Ovary (tissue), 3 donors: ENCODE measurements at regions not wholly inside any gene's neighbourhood (a gene's known extent, or its start where the extent isn't known, plus 50 kb on each side); places are given as distances from the start of the nearest gene placed in this dataset.

Experiments
- CTCF ChIP-seq, 3 donors: fragments of 450-650 bp in 2 of 3; fragments of 200-600 bp in 1 of 3; IDR thresholded peaks; one replicate each; pipeline versions ENCODE4 v1.5.1 to v1.8.0; 2016 to 2022; ENCODE audit warnings: antibody characterized with exemption in 3 of 3, mild to moderate bottlenecking in 1 of 3
- EP300 ChIP-seq: sonication (generic); formaldehyde crosslinking; IDR thresholded peaks from one replicate; pipeline ENCODE4 v1.6.1; 2017; ENCODE audit warnings: antibody characterized with exemption
- POLR2A ChIP-seq: fragments of 450-650 bp; IDR thresholded peaks from one replicate; pipeline ENCODE4 v1.6.1; 2017; ENCODE audit warnings: antibody characterized with exemption, mild to moderate bottlenecking, moderate library complexity
- donor health status: DM: no; HTN: no; CAD: no.

- no peak for TF ChIP-seq POLR2A
- TF ChIP-seq CTCF (IDR thresholded peaks at IDR 0.05): no peak
- no peak for TF ChIP-seq EP300
Observed at GRCh38 chr5:167303582-167303981, 987.9 kb upstream of the WWC1 start.
